LNCaP clone FGC (cell line): ENCODE measurements at regions not wholly inside any gene's neighbourhood (a gene's known extent, or its start where the extent isn't known, plus 50 kb on each side); places are given as distances from the start of the nearest gene placed in this dataset.

Experiments
- DNase-seq: peaks from one replicate; pipeline ENCODE4 v3.0.0-alpha.2; 2011; ENCODE audit warnings: low read depth
- H3K4me3 ChIP-seq: 2 replicates; pipeline ENCODE4 v1.5.1; 2011; ENCODE audit warnings: mild to moderate bottlenecking, low read depth, low read length, control low read depth
- CTCF ChIP-seq: IDR thresholded peaks from 2 replicates; pipeline ENCODE4 v1.5.1; 2012; ENCODE audit warnings: mild to moderate bottlenecking; ENCODE audit not compliant: control insufficient read depth, insufficient read depth; ENCODE audit errors: extremely low read depth

- no peak for DNase-seq
- TF ChIP-seq CTCF = no peak
- H3K4me3 ChIP-seq = no peak overlapping the region
Observed at GRCh38 chr15:94704946-94705345, 473.6 kb downstream of the MCTP2 start.

- DNase-seq = no peak
Observed at GRCh38 chr15:94709319-94709718, 478.0 kb downstream of the MCTP2 start.

GRCh38 chr15:94722024-94722636, 490.8 kb downstream of the MCTP2 start:
- DNase-seq = no peak
- TF ChIP-seq CTCF = no peak

More at GRCh38 chr15:94709319-94709718, 478.0 kb downstream of the MCTP2 start:
- no peak overlapping the region for H3K4me3 ChIP-seq
- no peak for TF ChIP-seq CTCF

GRCh38 chr15:94723801-94724200, 492.4 kb downstream of the MCTP2 start:
- no peak for TF ChIP-seq CTCF

More at GRCh38 chr15:94722024-94722636, 490.8 kb downstream of the MCTP2 start:
- H3K4me3 ChIP-seq = no peak overlapping the region

GRCh38 chr15:94731286-94731685, 499.9 kb downstream of the MCTP2 start:
- H3K4me3 ChIP-seq = no peak overlapping the region
- no peak for TF ChIP-seq CTCF
- no peak for DNase-seq

More at GRCh38 chr15:94723801-94724200, 492.4 kb downstream of the MCTP2 start:
- no peak overlapping the region for H3K4me3 ChIP-seq
- DNase-seq = no peak

- no peak for DNase-seq
- TF ChIP-seq CTCF = no peak
- H3K4me3 ChIP-seq = no peak overlapping the region
Observed at GRCh38 chr15:94734460-94734859, 503.1 kb downstream of the MCTP2 start.

- H3K4me3 ChIP-seq = no peak overlapping the region
- TF ChIP-seq CTCF = no peak
- no peak for DNase-seq
Observed at GRCh38 chr15:94736236-94736635, 504.9 kb downstream of the MCTP2 start.
